M059J (cell line): ENCODE measurements at regions not wholly inside any gene's neighbourhood (a gene's known extent, or its start where the extent isn't known, plus 50 kb on each side); places are given as distances from the start of the nearest gene placed in this dataset.

Experiments used
- DNase-seq: peaks from one replicate; pipeline ENCODE4 v3.0.0-alpha.2; 2012; ENCODE audit warnings: low read depth

DNA sequence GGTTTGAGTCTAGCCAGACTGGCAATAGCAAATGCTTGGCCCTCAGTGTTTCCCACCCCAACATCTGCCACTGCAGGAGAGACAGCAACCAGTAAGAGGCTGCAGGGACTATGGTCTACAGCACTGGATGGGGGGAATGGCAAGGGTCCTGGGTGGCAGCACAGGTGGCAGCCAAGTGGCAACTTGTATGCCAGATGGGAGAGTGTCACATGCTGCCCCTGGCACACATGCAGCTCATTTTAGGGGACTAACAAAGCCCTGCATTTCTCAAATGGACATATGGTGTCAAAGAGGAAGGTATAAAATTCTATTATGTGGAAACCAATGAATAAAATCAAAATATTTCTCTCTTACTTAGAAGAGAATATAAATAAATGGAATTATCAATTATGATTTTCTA lies 298.7 kb upstream of the MARCKS start:
- DNase-seq, result no peak

DNA sequence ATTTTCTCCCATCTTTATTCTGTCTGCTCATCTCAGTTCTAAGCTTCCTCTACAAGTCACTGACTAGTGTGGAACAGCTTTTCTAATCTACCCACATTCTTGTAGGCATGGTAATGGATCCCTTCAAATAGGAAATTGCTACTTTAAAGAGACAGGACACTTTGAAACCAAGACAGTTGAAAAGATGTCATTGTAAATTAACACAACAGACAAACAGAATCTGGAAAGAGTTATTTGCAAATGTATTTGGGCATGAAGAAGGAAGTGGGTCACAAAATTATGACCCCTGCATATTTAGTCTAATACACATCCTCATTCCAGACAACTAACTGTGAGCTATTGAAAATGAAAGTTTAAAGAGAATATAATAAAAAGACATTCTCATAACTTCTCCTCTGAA lies 298.2 kb upstream of the MARCKS start:
- peak; percentile 69 for DNase-seq

DNA sequence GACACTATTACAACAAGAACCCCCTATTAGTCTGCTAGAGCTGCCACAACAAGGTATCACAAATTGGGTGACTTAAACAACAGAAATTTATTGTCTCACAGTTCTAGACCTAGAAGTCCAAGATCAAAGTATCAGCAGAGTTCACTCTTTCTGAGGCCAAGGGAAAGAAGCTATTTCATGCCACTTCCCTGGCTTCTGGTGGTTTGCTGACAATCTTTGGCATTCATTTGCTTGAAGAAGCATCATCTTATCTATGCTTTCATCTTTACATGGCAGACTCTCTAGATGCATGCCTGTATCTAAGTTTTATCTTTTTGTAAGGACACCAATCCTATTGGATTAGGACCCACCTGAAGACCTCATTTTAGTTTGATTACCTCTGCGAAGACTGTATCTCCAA lies 296.8 kb upstream of the MARCKS start:
- DNase-seq, result peak; percentile 75

DNA sequence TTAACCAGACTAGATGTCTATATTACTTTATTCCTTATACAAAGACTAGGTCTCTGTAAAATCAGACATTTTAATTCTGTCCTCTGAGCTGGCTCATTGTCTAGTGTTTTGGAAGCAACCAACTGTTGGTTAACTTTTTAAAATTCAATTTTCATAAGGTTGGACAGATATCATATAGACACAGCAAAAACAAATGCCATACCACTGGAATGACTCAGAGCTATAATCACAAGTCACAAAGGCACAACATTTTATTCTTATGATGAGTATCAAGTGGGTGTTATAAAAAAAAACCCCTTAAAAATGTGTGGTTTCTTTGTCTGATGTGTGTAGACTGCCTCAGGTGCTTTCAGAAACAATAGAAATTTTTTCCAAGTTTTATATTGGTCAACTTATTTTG lies 296.2 kb upstream of the MARCKS start:
- peak; percentile 90 for DNase-seq

DNA sequence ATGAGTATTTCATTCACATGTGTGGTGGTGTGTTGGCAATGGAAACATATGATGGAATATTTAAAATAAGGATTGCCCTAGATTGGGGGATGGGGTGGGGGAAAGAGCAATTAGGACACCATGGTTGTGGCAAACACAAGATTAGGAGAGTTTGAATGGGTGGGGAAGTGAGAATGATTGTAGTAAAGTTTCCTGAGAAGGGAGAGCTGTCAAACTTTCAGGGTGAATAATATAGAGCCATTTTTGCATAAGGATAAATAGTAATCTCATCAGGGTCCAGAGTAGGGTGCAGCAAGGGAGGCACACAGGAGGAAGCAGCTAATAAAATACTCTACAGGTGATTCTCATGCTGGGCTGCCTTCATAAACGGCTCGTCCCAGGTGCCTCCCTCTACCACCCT lies 294.9 kb upstream of the MARCKS start:
- no peak for DNase-seq

DNA sequence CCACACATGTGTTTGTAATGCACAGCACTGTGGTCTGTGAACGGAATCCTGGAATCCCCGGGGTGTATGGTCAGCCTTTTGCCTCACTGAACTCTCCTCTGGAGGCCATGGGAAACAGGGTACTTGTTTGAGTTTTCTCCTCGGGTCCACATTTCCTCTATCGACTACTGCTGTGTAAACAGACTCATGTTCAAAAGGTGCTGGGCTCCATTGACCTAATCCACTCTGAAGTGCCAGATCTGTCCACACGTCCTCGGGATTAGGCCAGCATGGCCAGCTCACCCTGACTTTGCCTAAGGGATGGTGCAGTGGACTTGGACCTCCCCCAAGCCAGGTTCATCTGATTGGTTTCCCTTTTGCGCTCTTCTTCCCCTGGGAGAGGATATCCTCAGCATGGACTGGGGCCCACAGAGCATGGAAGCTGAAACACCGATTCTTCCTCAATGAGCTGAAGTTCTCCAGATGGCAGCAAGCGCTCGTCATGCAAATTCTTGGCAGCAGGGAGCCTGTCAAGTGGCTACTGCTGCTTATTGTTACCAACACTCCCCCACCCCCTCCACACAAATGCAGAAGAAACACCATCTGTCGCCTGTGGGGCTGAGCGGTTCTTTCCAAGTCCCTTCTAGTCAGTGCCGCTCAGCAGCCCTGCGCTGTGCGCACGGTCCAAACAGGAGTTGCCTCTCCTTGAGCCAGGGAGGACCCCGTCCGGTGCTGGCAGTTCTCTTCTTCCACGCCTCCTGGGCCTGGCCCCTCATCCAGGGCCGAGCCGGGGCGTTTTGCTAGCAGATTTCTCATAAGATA lies 292.6 kb upstream of the MARCKS start:
- peak; percentile 95 for DNase-seq

DNA sequence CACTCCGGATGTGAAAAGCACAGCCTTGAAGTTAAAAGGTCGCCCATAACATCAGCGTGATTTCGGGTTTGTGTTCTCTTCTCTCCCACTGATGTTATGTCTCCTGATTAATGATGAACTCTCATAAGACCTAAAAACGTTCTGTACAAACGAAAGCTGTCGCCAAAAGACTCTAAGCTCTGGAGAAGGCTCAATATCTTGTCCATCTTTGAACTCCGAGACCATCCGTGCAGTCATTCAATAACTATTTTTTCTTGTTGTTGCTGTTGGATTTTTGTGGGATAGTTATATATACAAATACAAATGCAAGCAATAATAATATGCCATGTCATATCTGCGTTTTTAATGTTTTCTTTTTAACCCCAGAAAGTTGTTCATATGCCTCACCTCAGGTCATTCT lies 291.8 kb upstream of the MARCKS start:
- DNase-seq, result no peak

DNA sequence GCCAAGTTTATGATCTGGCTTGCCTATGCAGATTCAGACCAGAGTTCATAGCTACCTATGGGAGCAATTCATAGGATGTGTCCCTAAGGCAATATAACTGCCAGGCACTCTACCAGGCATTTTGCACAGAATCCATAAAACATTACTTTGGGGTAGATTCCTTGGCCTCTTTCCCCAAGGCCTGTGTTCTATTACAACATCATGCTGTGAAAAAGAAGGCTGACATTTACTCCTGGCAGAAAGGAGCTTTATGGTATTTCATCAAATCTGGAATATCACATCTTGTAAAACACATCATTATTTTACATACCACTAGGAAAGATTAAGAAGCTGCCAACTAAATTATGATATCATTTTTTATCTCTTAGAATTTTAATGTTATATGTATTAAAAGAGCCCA lies 287.0 kb upstream of the MARCKS start:
- no peak for DNase-seq

DNA sequence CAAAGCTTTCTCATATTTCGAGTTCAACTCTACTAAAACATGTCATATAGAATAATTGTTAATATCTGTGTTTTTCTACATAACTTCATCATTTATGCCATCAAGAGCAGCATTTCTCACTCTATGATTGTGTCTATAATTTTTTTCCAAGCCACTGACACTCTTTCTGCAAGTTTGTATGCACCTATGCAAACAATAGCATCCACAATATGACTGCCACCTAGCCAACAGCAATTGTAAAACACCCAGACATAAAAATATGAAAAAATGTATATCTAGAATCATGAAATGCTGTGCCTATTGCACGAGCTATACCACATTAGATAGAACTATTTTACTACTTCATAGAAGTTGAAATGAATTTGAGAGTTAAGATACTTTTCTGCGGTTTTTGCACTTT lies 286.5 kb upstream of the MARCKS start:
- DNase-seq, result no peak

DNA sequence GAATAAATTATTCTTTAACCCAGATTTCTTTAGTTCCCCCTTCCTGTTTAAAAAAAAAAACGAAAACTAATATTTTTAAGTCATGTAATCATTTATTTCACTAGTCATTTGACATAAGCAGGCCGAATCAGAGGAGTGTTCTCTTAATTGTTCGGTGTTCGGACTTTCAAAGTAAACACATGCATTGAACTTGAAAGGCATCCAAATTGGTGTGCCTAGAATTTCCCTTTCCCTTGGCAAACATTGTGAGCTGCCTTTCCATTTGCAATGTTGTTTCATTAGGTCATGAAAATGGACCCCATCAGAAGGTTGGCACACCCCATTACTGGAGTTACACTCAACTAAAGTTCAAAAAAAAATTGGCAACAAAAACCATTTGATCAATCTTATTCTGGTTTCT lies 283.0 kb upstream of the MARCKS start:
- no peak for DNase-seq

DNA sequence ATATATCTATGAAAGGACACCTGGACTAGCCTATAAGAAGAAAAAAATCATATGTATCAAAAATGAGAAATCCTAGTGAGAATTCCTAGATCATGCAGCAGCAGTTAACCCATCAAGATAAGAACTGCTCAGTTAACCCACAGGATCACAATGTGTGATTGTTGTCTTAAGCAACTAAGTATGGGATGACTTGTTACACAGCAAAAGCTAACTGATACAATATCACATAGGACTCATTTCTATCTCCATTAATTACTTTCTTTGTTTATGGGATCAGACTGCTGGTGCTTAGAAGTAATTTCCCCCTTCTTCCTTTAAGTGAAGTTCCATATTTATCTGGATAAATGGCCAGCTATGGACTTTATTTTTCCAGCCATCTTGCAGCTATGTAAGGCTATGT lies 280.8 kb upstream of the MARCKS start:
- DNase-seq, result no peak

DNA sequence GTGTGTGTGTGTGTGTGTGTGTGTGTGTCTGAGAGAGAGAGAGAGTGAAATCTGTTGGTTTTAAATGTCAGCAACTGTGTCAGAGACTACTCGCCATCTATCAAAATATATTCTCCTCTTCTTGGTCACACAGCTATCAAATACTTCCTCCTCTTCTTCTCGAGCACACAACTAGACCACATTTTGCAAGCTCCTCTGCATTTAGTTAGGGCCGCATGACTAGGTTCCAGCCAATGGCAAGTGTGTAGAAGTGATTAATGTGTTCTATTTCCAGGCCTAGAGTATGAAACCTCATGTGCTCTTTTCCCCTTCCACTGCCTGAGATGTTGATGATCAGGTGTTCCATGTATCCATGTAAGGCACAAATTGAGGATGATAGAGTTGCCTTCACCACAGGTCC lies 278.5 kb upstream of the MARCKS start:
- DNase-seq, result no peak

DNA sequence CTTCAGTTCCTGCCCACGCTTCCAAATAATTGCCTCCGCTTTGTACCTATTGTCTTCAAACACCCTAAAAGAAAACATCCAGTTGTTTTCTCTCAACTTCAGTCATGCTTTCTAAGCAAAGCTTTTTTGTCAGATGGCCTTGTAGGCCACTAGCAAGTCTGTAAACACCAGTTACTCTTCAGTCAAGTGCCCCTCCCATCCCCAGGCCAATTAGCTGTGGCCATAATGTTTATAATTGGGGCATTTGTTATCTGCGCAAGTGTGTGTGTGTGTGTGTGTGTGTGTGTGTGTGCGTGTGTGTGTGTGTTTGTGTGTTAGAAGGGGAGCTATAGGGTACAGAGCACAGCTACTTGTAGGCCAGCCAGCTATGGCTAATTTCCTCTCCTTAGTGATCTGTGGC lies 272.4 kb upstream of the MARCKS start:
- no peak for DNase-seq

DNA sequence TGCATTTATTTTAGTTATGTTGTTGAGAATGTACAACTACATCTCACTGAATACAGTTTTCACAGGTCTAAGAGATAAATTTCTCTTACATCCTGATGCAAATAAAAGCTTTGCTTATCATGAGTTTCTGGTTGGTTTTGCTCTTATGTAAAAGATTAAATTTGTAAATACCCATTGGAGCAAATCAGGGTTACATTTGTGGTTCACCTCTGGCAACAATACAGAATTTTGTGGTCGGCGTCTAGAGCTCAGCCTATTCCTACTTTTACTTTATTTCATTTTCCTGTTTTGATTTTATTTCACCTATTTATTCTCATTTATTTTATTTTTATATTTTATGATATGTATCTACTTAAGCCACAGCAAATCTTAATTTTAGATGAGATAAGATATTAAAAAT lies 271.9 kb upstream of the MARCKS start:
- DNase-seq, result peak; percentile 66

DNA sequence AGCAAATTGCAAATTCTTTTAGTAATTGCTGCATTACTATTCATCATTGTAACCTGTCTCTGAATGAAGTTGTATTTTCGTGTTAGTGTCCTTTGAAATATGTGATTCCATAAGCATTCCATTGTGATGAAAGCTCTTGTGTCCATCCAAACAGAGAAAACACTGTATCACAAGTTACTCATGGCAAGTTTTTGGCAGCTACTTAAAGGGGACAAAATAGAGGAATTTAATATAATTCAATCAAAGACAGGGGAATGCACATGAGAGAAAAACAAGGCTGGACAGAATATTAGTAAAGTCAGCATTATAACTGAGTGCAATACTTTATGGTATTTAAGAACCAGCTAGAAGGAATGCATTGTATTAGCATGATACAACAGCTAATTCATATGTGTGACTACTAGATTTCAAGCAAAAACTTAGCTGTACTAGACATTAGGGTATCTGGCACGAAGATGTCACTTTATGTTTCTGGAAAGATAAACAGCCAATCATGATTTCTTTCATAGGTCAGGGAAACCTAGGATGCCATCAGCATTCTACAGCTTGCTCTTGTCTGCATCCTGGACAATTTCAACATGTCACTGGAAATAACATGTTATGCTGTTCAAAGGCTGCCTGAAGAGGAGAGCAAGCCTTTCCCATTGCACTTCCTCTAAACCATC lies 270.6 kb upstream of the MARCKS start:
- DNase-seq, result peak; percentile 70

DNA sequence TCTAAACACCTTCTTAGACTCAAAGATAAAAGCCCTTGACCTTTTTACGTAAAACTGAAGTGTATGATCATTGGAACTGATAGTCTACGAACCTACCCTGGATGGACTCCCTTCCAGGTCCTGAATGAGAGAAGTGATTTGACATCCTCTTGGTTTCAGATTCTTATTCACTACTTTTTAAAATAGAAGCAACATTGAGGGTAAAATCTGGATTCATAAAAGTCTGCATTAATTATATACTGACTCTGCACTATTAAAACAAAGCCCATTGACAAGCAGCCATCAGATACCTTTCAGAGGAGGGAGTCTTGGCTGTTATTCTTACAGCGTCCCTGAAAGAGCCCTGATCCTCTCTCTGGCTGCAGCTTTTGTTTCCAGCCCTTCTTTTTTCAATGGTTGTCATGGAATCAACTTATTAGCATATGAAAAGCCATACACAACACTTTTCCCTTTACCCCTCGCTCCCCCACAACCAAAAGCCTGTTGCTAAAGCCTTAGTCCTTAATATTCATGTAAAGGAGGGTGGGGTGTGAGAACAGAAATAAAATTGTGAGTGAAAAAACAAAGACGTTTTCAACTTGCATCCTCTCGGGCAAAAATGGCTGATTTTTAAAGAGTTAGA lies 270.0 kb upstream of the MARCKS start:
- DNase-seq, result no peak

DNA sequence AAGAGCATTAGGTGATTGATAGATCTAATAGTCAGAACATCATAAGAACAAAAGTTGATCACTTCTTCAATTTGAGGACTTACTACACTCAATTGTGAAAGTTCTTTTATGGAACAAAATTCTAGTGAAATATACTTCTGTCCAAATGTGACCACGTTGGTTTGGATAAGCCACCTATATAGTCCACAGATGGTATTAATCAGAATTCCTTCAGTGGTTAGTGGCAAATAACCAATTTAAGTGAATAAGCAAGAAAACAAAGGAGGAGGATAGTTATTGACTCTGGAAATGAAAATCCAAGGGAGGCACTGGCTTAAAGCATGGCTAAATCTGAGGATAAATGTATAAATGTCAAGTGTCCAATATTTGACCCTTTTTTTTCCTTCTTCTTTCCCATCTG lies 268.5 kb upstream of the MARCKS start:
- no peak for DNase-seq

DNA sequence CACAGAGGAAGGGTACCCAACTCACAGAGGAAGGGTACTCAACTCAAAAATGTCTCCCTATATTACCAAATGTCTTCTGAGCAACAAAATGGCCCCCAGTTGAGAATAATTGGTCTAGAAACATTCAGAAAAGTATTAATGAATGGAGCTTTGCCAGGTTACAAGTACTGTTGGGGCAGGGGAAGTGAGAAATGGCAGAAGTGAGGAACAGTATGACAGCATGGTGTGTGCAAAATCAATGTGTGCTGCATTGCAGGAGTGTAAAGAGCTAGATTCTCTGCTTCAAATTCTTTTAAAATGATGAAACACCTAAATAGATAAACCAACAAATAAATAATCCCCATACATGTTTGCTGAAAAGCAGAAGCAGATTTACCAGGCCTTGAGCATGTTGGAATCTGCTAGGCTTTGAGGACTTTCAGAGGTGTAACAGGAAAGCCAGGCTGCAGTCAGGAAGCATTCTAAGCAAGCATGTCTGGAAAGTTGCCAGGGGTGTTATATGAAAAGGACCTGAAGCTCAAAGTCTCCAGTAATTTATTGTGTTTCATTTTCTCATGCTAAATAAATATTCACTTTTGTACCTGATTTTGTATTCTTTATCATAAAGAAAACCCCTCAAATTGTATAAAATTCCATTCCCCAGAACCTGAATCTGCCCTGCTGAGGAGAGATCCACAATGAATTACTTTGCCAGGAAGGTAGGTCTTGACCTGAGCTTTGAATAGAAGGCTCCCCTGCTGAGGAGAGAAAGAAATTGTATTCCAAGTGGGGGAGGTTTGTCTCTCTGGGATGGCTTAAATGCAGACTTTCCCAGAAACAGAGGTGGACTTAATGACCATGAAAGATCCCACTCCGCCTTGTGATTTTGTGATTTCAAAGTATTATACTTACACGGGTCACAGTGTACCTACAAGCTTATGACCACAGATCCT lies 265.0 kb upstream of the MARCKS start:
- peak; percentile 68 for DNase-seq

DNA sequence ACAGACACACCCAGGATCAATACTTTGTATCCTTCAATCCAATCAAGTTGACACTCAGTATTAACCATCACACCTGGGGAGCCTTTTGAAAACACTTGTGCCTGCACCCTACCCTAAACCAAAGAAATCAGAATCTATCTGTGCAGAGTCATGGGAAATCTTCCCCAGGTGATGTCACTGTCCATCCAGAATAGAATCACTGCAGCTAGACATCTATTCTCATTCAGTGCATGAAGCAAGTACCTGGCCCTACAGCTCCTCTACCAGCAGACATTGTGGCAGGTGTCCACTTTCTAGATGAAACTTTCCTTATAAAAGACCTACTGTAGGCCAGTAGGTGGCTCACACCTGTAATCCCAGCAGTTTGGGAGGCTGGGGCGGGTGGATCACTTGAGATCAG lies 262.4 kb upstream of the MARCKS start:
- peak; percentile 26 for DNase-seq

DNA sequence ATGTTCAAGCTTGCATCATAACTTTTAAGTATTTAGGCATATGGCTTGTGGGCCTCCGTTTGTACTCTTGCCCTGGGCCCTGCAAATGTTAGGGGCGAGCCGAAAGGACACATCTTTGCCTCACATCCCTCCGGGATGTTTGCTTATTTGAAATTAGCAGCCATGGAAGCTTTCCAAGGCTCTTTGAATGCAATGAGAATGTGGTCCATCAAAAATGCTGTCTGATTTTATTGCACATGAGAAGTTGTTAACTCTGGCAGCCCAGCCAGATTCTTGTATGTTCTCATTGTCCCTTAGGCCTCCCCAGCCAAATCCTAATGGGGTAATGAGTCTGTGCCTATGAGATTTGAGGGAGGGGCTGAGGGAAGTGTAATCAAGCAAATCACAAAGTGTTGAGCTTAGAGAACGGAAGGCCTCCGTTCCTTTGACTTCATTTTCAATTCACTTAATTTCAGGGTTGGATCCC lies 261.2 kb upstream of the MARCKS start:
- peak; percentile 22 for DNase-seq

DNA sequence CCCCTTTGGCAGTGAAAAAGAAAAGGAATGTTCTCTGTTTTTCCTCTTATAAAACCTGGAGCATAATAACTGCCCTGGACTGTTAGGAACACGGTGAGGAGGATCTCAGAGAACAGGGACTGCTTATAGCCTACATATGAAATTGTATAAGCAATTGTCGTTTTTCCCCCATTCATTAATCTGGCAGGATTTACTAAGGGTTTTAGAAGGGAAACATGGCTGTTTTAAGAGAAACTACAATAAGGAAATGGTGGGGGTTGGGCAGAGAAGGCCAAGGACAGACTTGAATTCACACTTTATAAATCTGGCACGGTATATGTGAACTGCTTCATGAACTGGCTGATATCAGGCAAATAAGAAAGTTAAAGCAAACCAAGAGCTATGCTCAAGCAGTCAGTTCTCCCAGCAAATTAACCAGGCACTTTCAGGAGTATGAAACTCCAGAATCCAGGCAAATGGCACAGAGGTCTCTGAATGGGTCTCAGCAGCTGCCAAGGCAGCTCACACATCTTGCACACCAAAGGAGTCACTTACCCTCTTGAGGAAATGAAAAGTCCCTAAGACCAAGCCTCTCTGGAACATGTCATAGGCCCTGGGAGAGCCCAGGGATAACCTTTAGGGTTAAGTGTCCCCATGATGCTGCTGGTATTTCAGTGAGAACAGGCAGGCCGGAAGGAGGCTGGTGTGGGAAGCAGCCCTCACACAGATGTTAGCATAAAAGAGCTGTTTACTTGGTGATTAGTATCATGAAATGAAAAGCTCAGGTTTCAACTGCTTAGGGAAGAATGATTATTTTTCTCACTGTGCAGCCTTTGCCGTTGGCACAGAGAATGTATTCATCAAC lies 260.5 kb upstream of the MARCKS start:
- DNase-seq, result no peak
